Right lobe of liver (tissue), 4 donors: ENCODE measurements at regions not wholly inside any gene's neighbourhood (a gene's known extent, or its start where the extent isn't known, plus 50 kb on each side); places are given as distances from the start of the nearest gene placed in this dataset.

Experiments used
- POLR2A ChIP-seq: fragments of 450-650 bp; IDR thresholded peaks from one replicate; pipeline ENCODE4 v1.6.1; 2017; ENCODE audit warnings: antibody characterized with exemption, mild to moderate bottlenecking
- TF ChIP-seq, protein P1 (sequence below), 4 donors: fragments of 200-600 bp in 3 of 4; fragments of 450-650 bp in 1 of 4; IDR thresholded peaks; one replicate each; pipeline versions ENCODE4 v1.5.1 to v1.8.0; 2016 to 2022; ENCODE audit warnings: antibody characterized with exemption in 4 of 4, mild to moderate bottlenecking in 2 of 4
- donor health status: DM: no; HTN: no; CAD: no.
- donor health status: DM: no; HTN: no; CAD: no.
- donor health status: DM: no; HTN: yes; CAD: no.

GRCh38 chr13:87147076-87147475, 524.1 kb upstream of the SLITRK5 start:
- no peak for TF ChIP-seq POLR2A
- TF ChIP-seq, protein P1, sequence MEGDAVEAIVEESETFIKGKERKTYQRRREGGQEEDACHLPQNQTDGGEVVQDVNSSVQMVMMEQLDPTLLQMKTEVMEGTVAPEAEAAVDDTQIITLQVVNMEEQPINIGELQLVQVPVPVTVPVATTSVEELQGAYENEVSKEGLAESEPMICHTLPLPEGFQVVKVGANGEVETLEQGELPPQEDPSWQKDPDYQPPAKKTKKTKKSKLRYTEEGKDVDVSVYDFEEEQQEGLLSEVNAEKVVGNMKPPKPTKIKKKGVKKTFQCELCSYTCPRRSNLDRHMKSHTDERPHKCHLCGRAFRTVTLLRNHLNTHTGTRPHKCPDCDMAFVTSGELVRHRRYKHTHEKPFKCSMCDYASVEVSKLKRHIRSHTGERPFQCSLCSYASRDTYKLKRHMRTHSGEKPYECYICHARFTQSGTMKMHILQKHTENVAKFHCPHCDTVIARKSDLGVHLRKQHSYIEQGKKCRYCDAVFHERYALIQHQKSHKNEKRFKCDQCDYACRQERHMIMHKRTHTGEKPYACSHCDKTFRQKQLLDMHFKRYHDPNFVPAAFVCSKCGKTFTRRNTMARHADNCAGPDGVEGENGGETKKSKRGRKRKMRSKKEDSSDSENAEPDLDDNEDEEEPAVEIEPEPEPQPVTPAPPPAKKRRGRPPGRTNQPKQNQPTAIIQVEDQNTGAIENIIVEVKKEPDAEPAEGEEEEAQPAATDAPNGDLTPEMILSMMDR (IDR thresholded peaks at IDR 0.05): no peak
